ENCODE measurements at regions not wholly inside any gene's neighbourhood (a gene's known extent, or its start where the extent isn't known, plus 50 kb on each side); places are given as distances from the start of the nearest gene placed in this dataset.

DNA sequence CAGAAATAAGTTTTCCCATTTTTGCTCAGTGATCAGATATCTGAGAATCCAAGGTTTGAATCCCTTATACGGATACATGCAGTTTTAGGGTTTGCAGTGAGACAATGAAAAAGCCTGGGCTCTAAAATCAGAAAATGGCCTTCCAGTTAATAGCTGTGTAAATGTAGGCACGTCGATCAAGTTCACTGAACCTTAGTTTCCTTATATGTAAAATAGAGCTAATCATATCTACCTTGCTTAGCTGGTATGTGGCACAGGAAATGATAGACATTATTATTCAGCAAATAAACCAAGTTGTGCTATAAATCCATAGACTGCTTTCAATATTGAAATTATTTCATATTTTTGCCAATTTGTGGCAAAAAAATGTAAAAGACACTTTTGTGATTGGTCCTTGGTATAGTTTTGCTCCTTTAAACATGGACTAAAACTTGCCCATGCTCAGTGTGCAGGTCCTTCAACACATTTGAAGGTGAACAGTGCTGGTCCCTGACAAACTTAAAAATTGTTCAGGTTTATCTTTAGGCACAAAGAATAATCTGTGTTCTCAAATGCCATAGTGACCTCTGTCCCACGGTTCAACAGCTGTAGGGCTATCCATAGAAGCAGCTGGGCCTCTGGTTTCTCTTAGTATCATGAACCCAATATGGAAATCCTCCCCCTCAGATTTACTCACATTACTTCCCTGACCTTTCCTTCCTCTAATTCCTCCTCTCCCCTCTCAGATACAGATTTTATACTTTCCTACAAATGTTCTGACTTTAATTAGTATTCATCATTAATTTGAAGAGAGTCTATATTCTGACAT lies 51.0 kb downstream of the CCDC54 start:
- no peak overlapping the region for H3K4me3 ChIP-seq (ENCODE audit: low read depth, low read length)

DNA sequence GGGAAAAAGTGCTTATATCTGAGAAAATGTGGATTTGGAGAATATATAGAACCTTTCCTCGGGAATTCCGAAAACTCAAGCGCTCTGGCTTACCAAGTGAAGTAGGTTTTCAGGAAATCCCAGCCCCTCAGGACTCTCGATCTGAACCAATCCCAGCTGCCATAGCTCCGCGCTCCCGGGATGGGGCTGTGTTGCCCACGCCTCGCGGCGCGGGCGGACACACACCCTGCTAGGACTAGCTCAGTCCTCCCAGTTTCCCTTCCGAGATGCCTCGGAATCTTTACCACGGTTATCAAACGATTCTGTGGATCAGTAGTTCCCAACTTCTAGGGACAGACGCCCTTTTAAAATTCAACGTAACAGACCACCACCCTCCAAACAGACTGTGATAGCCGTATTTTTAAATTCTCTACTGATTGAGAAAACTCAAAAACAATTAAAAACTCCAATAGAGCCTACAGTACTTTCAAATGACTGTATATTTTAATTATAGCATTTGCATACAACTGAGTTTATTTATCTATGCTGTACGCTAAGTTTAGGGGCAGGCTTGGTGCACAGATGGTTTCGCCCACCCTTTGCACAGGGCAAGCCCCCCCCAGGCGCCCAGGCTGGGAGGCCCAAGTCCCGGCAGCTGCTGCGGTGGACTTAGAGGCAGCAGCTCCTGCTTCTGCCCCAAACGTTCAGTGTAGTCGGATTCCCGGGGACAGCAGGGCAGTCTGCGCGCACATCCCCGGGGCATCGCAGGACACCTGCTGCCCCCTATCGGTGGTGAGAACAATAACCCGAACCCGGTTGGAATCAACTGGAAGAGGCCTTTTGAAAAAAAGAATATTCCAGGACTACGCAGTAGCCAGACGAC lies 52.3 kb downstream of the CCDC54 start:
- H3K4me3 ChIP-seq (ENCODE audit: low read depth, low read length): peak overlapping the region; percentile 21

DNA sequence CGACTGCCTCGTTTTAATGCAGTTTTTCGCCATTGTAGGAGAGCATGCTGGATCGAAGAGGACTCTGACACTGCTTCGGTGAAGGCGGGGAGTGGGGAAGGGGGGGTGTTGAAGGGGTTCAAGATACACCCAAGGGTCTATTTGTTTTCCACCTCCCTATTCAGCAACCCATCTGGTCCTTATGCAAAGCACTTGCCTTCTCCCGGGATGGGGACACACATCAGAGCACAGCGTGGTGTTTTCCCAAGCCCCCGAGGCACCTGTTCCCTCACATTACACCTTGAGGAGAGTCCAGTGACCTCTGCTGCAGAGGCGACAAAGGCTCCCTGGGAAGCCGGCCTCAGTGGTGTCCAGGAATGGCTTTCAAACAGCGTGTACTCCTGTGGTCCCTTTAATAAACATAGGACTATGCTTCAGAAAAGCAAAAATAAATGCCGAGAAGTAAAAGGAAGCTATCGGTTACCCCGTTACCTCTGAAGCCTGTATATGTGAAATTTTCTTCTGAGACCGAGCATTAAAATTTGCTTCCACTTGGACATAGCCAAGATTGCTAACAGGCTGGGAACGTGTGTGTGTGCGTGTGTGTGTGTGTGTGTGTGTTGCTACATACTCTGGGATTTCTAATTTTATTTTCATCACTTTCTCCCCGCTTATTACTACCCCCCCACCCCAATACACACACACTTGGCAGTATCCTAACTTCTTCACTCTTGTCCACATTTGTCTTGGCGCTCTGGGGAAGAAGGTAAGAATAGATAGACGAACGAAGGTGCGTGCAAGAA lies 53.2 kb downstream of the CCDC54 start:
- peak overlapping the region; percentile 62 for H3K4me3 ChIP-seq (ENCODE audit: low read depth, low read length)

DNA sequence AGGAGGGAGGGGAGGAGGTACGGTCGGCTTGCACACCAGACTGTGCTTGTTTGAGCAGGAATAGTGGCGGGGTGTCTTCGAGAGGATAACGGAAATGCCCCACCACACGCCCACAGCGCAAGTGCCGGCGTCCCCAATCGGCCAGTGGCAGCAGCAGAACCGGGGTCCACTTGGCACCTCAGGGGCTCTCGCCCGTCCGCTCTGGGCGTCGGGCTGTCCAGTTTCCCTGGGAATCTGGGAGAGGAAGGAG lies 53.7 kb downstream of the CCDC54 start:
- peak overlapping the region; percentile 62 for H3K4me3 ChIP-seq (ENCODE audit: low read depth, low read length)

GRCh38 chr3:107431246-107432012 lies 54.2 kb downstream of the CCDC54 start:
- H3K4me3 ChIP-seq (ENCODE audit: low read depth, low read length): peak overlapping the region; percentile 62

GRCh38 chr3:107432013-107432515 lies 54.8 kb downstream of the CCDC54 start:
- H3K4me3 ChIP-seq (ENCODE audit: low read depth, low read length): peak overlapping the region; percentile 62

- no peak overlapping the region for H3K4me3 ChIP-seq (ENCODE audit: low read depth, low read length)
Observed at GRCh38 chr3:107432646-107433045, 55.4 kb downstream of the CCDC54 start.

GRCh38 chr3:107436029-107436428 lies 58.8 kb downstream of the CCDC54 start:
- no peak overlapping the region for H3K4me3 ChIP-seq (ENCODE audit: low read depth, low read length)

DNA sequence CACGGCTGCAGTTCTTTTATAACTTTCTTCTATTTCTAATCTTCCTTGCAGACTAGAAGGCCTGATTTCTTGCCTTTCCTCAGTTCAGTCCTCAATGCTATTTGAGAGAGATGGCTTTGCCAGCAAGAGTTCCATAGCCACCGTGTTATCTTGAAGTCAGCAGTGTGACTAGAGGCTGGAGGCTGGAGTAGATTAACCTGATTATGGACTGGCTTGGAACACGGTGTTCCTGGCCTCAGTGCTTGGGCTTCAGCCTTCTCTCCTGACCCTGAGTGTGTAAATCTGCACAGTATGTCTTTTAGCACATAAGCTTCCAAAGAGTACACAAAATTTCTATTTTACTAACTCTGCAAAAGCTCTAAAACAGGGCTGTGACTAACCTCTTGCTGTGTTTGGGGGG lies 61.4 kb downstream of the CCDC54 start:
- H3K4me3 ChIP-seq (ENCODE audit: low read depth, low read length): no peak overlapping the region

GRCh38 chr3:107441617-107442016 lies 64.4 kb downstream of the CCDC54 start:
- H3K4me3 ChIP-seq (ENCODE audit: low read depth, low read length): no peak overlapping the region

DNA sequence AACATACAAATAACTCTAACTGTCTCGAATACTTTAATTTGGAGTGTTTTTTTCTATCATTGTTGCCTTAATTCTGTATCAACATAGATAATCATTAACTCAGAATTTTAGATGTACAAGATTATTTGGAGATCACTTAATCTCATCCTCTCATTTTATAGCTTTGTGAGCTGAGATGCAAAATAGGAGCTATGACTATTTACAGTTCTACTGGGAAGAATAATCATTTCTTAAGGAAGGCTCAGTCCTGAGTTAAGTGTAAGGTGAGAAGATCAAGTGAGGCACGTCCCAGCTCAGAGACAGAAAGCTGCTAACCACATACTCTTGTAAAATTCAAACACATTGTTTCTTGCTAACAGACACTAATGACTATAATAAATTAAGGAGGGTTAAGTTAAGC lies 66.2 kb downstream of the CCDC54 start:
- no peak overlapping the region for H3K4me3 ChIP-seq (ENCODE audit: low read depth, low read length)

GRCh38 chr3:107446706-107447105 lies 69.5 kb downstream of the CCDC54 start:
- H3K4me3 ChIP-seq (ENCODE audit: low read depth, low read length): no peak overlapping the region

GRCh38 chr3:107450254-107450893 lies 72.4 kb upstream of the BBX start:
- no peak overlapping the region for H3K4me3 ChIP-seq (ENCODE audit: low read depth, low read length)

GRCh38 chr3:107452436-107452835 lies 70.3 kb upstream of the BBX start:
- H3K4me3 ChIP-seq (ENCODE audit: low read depth, low read length): no peak overlapping the region

DNA sequence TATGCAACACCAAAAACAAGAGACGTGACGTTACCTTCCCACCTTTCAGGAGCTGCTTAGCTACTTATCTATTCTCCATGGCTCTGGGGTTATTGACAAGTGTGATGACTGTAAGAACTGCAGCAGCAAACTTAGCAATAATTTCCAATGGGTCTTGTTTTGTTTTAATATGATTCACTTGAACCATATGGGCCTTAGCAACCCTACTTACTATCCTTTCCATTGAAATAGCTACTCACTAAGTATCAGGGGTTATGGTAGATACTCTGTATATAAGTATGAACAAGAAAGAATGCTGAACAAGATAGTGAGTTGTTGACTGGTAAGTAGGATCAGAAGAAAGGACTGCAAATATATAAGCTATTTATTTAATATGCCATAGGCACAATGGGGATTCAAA lies 69.3 kb upstream of the BBX start:
- H3K4me3 ChIP-seq (ENCODE audit: low read depth, low read length): no peak overlapping the region

DNA sequence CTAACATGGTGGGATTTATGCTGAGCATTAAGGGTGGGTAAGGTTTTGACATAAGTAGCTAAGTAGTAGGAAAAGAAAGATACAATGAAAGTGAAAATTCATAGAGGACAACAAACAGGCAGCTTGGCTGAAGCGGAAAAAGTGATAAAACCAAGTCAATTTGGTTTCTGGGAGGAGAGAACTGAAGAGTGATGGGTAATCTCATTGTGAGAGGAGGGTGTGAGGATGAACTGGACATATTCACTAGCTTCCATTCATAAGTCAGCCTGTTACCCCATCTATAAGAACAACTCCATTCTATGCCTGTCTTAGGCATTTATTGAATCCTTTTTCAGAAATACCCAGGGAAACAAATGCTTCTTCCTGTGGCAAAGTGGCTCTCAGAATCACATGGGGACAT lies 67.1 kb upstream of the BBX start:
- H3K4me3 ChIP-seq (ENCODE audit: low read depth, low read length): no peak overlapping the region

DNA sequence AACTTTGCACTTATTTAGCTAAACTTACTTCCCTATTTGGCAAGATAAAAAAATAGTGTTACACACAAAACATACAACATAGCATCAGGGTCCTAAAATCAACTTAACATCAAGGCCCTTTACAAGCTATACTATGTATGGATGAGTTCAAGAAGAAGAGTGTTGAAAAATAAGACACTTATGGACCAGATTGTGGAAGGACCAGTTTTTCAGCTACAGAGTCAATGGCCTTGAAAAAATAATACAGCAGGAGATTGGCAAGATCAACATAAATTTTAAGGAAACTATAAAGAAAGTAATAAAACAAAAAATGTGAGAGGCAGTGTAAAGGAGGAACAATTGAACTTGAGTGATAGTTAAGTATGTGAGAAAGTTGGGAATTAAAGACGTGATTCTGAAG lies 66.3 kb upstream of the BBX start:
- no peak overlapping the region for H3K4me3 ChIP-seq (ENCODE audit: low read depth, low read length)

GRCh38 chr3:107458871-107459270 lies 63.9 kb upstream of the BBX start:
- no peak overlapping the region for H3K4me3 ChIP-seq (ENCODE audit: low read depth, low read length)

GRCh38 chr3:107461721-107462120 lies 61.0 kb upstream of the BBX start:
- H3K4me3 ChIP-seq (ENCODE audit: low read depth, low read length): no peak overlapping the region

DNA sequence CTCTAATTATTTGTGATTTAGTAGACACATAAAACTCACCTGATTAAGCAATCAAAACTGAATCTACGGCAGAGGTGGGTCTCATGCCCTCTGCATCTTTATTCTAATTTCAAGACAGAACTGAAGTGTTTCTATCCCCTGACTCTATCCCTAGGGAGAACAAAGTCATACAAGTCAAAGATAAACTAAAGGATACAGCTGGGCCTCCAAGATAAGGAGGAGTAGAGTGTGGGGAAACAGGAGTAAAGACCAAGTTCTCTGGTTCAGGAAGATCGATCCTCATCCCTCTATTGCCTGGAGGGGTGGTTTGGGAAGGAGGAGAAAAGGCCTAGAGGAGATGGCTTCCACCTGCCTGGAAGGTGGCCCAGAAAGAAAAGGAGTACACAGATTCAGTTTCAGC lies 58.7 kb upstream of the BBX start:
- no peak overlapping the region for H3K4me3 ChIP-seq (ENCODE audit: low read depth, low read length)

All from iPS-11a (cell line).